Activated CD4-positive, CD25-positive, alpha-beta regulatory T cell treated with anti-CD3 and anti-CD28 coated beads, Interleukin-2, amount 50 U/mL, for 24 hours (primary cell): ENCODE measurements at regions not wholly inside any gene's neighbourhood (a gene's known extent, or its start where the extent isn't known, plus 50 kb on each side); places are given as distances from the start of the nearest gene placed in this dataset.

Source experiments
- ATAC-seq, 2 donors: fragments of 150-1000 bp; cut with Tn5 transposase; one replicate each; pipeline ENCODE4 v1.10.0; 2021; ENCODE audit warnings: mild to moderate bottlenecking in 1 of 2, moderate library complexity in 1 of 2

- ATAC-seq = no peak
Observed at GRCh38 chr3:107428051-107428858, 51.0 kb downstream of the CCDC54 start.

DNA sequence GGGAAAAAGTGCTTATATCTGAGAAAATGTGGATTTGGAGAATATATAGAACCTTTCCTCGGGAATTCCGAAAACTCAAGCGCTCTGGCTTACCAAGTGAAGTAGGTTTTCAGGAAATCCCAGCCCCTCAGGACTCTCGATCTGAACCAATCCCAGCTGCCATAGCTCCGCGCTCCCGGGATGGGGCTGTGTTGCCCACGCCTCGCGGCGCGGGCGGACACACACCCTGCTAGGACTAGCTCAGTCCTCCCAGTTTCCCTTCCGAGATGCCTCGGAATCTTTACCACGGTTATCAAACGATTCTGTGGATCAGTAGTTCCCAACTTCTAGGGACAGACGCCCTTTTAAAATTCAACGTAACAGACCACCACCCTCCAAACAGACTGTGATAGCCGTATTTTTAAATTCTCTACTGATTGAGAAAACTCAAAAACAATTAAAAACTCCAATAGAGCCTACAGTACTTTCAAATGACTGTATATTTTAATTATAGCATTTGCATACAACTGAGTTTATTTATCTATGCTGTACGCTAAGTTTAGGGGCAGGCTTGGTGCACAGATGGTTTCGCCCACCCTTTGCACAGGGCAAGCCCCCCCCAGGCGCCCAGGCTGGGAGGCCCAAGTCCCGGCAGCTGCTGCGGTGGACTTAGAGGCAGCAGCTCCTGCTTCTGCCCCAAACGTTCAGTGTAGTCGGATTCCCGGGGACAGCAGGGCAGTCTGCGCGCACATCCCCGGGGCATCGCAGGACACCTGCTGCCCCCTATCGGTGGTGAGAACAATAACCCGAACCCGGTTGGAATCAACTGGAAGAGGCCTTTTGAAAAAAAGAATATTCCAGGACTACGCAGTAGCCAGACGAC is 52.3 kb downstream of the CCDC54 start:
- ATAC-seq = peak; percentile 39 to 51

DNA sequence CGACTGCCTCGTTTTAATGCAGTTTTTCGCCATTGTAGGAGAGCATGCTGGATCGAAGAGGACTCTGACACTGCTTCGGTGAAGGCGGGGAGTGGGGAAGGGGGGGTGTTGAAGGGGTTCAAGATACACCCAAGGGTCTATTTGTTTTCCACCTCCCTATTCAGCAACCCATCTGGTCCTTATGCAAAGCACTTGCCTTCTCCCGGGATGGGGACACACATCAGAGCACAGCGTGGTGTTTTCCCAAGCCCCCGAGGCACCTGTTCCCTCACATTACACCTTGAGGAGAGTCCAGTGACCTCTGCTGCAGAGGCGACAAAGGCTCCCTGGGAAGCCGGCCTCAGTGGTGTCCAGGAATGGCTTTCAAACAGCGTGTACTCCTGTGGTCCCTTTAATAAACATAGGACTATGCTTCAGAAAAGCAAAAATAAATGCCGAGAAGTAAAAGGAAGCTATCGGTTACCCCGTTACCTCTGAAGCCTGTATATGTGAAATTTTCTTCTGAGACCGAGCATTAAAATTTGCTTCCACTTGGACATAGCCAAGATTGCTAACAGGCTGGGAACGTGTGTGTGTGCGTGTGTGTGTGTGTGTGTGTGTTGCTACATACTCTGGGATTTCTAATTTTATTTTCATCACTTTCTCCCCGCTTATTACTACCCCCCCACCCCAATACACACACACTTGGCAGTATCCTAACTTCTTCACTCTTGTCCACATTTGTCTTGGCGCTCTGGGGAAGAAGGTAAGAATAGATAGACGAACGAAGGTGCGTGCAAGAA is 53.2 kb downstream of the CCDC54 start:
- ATAC-seq = no peak

DNA sequence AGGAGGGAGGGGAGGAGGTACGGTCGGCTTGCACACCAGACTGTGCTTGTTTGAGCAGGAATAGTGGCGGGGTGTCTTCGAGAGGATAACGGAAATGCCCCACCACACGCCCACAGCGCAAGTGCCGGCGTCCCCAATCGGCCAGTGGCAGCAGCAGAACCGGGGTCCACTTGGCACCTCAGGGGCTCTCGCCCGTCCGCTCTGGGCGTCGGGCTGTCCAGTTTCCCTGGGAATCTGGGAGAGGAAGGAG is 53.7 kb downstream of the CCDC54 start:
- no peak for ATAC-seq

DNA sequence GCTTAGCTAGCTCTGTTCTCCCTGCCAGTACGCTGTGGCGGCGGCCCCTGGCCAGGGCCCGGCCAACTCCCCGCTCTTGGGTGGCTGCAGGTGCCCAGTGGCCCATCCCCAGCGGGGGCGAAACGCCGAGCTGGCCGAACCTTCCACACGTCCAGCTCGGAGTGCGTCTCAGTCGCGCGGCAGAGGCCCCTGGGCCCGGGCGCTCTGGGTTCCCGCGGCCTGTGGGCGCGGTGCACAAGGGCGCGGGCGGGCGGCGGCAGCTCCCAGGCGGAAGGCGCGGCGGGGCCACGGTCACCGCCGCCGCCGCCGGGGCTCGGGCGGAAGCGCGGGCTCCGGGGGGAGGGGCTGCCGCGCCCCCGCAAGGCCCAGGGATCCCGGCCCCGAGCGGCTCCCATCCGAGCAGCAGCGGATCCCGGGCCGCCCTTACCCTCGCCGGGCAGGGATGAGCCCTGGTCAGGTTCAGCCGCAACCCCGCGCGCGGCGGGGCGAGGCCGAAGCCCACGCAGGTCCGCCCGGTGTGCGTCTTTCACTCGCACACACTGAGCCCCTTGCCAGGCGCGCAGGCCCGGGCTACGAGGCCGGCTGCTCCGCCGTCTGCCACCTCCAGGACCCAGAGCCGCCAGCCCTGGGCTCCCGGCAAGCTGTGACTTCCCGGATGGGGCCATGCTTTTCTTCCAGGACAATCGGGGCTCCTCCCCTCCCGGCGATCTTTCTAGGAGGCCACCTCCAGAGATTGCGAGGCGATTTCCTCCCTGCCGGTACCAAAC is 54.2 kb downstream of the CCDC54 start:
- peak; percentile 67 to 73 for ATAC-seq

- no peak for ATAC-seq
Observed at GRCh38 chr3:107432013-107432515, 54.8 kb downstream of the CCDC54 start.

DNA sequence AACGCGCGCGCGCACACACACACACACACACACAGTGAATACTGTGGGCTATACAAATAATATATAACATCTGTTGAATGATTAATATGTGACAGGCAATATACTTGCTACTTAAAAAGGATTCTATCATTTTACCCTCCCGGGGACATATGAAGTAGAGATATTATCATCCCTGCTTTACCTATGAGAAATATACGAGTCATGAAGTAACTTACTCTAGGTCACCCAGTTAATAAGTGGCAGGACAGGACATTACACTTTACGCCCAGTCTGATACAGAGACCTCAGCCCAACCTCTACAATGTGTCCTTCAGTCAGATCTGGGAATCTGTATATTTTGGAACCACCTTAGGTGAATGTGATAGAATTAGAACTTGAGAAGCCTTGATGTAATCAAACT is 55.4 kb downstream of the CCDC54 start:
- ATAC-seq = no peak

DNA sequence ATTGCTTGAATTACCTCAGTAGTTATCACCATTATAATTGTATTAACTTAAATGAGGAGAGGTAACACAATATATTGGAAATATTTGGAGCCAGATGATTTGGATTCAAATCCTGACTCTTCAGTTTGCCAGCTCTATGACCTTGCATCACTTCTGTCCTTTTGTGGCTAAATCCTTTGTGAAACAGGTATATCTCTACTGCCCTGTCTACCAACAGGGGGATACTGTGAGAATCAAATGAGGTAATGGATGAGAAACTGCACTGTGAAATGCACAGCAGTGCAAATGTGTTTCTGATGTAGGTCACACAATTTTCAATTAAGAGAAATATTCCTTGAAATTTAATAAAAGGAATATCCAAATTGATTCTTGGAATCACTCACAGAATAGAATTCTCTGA is 58.8 kb downstream of the CCDC54 start:
- no peak for ATAC-seq

DNA sequence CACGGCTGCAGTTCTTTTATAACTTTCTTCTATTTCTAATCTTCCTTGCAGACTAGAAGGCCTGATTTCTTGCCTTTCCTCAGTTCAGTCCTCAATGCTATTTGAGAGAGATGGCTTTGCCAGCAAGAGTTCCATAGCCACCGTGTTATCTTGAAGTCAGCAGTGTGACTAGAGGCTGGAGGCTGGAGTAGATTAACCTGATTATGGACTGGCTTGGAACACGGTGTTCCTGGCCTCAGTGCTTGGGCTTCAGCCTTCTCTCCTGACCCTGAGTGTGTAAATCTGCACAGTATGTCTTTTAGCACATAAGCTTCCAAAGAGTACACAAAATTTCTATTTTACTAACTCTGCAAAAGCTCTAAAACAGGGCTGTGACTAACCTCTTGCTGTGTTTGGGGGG is 61.4 kb downstream of the CCDC54 start:
- no peak for ATAC-seq

DNA sequence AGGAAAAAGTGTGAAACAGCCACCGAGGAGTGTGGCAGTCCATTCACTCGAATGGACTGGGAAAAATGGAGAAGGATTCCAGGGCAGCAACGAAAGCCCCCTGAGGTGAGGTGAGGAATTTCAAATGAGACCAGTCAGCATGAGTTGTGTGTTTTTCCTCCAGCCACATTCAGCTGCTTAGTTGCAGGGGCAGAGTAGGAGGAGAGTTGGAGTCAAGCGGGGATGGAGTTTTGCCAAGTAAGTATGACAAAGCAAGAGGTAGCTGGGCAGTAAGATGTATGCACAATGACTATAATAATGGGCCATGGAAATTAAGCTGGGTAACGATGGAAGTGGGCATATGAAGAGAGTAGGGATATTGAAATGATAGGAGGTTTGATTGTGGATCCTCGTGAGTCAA is 64.4 kb downstream of the CCDC54 start:
- no peak for ATAC-seq

DNA sequence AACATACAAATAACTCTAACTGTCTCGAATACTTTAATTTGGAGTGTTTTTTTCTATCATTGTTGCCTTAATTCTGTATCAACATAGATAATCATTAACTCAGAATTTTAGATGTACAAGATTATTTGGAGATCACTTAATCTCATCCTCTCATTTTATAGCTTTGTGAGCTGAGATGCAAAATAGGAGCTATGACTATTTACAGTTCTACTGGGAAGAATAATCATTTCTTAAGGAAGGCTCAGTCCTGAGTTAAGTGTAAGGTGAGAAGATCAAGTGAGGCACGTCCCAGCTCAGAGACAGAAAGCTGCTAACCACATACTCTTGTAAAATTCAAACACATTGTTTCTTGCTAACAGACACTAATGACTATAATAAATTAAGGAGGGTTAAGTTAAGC is 66.2 kb downstream of the CCDC54 start:
- no peak for ATAC-seq

- peak in 1 of 2 donors; percentile 19 for ATAC-seq
Observed at GRCh38 chr3:107446706-107447105, 69.5 kb downstream of the CCDC54 start.

DNA sequence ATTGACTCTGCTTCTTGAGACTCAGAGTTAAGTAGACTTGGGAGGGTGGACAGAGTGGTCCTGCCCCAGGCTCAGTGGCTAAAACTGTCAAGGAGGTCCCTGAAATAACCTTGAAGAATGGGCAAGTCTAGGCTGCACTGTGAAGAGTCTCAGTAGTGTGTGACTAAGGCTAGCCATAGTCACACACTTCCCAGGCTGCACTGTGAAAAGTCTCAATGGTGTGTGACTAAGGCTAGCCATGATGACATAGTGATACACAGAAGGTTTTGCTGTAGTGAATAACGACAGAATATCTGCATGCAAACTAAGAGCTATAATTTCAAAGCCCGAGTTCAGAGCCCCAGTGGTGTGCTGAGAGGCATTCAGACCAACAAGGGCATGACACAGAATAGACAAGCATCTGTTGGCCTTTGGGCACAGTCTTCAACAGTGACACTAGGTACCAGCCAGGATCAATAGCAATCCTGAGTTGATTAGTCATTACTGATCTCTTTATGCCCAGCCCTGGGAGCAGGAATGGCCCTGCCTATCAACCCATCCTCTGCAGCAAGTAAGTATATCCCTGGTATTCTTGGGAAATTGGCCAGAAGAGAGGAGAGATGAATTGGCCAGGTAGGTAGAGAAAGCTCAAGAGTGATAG is 72.4 kb upstream of the BBX start:
- ATAC-seq = peak; percentile 87 to 91

GRCh38 chr3:107452436-107452835 is 70.3 kb upstream of the BBX start:
- ATAC-seq = no peak

DNA sequence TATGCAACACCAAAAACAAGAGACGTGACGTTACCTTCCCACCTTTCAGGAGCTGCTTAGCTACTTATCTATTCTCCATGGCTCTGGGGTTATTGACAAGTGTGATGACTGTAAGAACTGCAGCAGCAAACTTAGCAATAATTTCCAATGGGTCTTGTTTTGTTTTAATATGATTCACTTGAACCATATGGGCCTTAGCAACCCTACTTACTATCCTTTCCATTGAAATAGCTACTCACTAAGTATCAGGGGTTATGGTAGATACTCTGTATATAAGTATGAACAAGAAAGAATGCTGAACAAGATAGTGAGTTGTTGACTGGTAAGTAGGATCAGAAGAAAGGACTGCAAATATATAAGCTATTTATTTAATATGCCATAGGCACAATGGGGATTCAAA is 69.3 kb upstream of the BBX start:
- peak; percentile 17 to 34 for ATAC-seq

- no peak for ATAC-seq
Observed at GRCh38 chr3:107455621-107456020, 67.1 kb upstream of the BBX start.

GRCh38 chr3:107456501-107456900 is 66.3 kb upstream of the BBX start:
- no peak for ATAC-seq

- no peak for ATAC-seq
Observed at GRCh38 chr3:107458871-107459270, 63.9 kb upstream of the BBX start.

DNA sequence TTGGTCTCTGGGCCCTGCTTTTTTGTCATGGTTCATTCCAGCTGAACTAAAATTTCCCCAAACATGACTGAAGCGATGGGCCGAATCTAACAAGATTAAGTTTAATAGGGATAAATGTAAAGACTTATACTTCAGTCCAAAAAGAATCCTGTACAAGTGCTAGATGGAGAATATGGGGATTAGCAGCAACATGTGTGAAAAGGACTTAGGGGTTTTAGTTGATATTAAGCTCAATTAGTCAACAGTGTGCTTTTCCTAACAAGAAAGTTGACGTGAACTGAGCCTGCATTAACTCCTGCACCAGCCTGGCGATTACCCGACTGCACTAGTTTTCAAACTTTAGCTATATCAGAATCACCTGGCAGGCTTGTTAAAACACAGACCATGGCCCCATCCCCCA is 61.0 kb upstream of the BBX start:
- ATAC-seq = no peak

DNA sequence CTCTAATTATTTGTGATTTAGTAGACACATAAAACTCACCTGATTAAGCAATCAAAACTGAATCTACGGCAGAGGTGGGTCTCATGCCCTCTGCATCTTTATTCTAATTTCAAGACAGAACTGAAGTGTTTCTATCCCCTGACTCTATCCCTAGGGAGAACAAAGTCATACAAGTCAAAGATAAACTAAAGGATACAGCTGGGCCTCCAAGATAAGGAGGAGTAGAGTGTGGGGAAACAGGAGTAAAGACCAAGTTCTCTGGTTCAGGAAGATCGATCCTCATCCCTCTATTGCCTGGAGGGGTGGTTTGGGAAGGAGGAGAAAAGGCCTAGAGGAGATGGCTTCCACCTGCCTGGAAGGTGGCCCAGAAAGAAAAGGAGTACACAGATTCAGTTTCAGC is 58.7 kb upstream of the BBX start:
- ATAC-seq = no peak

GRCh38 chr3:107465064-107465631 is 57.6 kb upstream of the BBX start:
- ATAC-seq = peak in 1 of 2 donors; percentile 49

- no peak for ATAC-seq
Observed at GRCh38 chr3:107468782-107469181, 54.0 kb upstream of the BBX start.
